ENCODE measurements at regions not wholly inside any gene's neighbourhood (a gene's known extent, or its start where the extent isn't known, plus 50 kb on each side); places are given as distances from the start of the nearest gene placed in this dataset.

DNA sequence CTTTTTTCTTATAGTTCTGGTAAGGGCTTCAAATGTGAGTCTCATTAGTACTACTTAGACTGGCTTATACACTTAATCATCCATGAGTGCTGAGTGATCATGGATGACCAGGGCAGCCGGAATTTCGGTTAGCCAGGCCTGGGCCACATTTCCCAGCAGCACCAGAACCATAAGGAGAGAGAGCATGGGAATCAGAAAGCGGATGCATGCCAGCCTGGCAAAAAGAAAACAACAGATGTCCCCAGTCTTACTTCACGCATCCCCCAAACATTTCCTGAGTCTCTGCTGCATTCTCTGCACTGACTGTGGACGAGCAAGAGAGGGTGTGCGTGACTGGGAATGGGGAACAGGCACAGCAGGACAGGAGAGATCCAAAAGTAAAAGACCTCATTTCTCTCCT lies 371.1 kb upstream of the ZNF608 start:
- Histone ChIP-seq H3K36me3 (ENCODE audit: control insufficient read depth in 4 of 4, insufficient read depth in 3 of 4, low read depth in 1 of 4, low read length in 3 of 4) (no peaks in the 10 kb centered on the region), H3K4me3 (ENCODE audit: low read depth in 1 of 3, low read length in 3 of 3) (no peak overlapping the region), H3K27ac (ENCODE audit: low read depth in 1 of 2, low read length in 2 of 2) (no peak overlapping the region), H3K4me1 (ENCODE audit: control insufficient read depth in 4 of 4, insufficient read depth in 4 of 4, low read length in 3 of 4) (peaks cover 5 to 10% (median 9%) of the 10 kb centered on the region in 4 donors), H3K9me3 (ENCODE audit: control insufficient read depth in 4 of 4, low read length in 3 of 4) (no peaks in the 10 kb centered on the region), H3K9ac (ENCODE audit: low read depth in 1 of 2, low read length in 2 of 2) (no peak overlapping the region), H3K27me3 (ENCODE audit: control insufficient read depth in 4 of 4, insufficient read depth in 4 of 4, low read length in 3 of 4) (no peaks in the 10 kb centered on the region)
- WGBS, result 78% methylated on average over 6 of the region's 6 CpGs
- DNase-seq (ENCODE audit: low spot score), result no peak
- TF ChIP-seq NR2F2 (IDR thresholded peaks at IDR 0.05) (no peak), TAF1 (conservative IDR thresholded peaks at IDR 0.05) (no peak), HNF4G (IDR thresholded peaks at IDR 0.05) (no peak), EGR1 (IDR thresholded peaks at IDR 0.05; ENCODE audit: low read depth in 2 of 2) (no peak), RAD21 (IDR thresholded peaks at IDR 0.05) (no peak), FOXA2 (IDR thresholded peaks at IDR 0.05) (no peak), RXRA (IDR thresholded peaks at IDR 0.05) (no peak), GABPA (IDR thresholded peaks at IDR 0.05 in 1 of 2, conservative IDR thresholded peaks at IDR 0.05 in 1 of 2) (no peak), YY1 (IDR thresholded peaks at IDR 0.05) (no peak), SP1 (IDR thresholded peaks at IDR 0.05) (no peak), JUND (IDR thresholded peaks at IDR 0.05) (no peak), FOXA1 (IDR thresholded peaks at IDR 0.05) (no peak), HNF4A (conservative IDR thresholded peaks at IDR 0.05) (no peak)
- TF ChIP-seq, protein P1, sequence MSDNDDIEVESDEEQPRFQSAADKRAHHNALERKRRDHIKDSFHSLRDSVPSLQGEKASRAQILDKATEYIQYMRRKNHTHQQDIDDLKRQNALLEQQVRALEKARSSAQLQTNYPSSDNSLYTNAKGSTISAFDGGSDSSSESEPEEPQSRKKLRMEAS (IDR thresholded peaks at IDR 0.05), result no peak
- TF ChIP-seq, protein P2, sequence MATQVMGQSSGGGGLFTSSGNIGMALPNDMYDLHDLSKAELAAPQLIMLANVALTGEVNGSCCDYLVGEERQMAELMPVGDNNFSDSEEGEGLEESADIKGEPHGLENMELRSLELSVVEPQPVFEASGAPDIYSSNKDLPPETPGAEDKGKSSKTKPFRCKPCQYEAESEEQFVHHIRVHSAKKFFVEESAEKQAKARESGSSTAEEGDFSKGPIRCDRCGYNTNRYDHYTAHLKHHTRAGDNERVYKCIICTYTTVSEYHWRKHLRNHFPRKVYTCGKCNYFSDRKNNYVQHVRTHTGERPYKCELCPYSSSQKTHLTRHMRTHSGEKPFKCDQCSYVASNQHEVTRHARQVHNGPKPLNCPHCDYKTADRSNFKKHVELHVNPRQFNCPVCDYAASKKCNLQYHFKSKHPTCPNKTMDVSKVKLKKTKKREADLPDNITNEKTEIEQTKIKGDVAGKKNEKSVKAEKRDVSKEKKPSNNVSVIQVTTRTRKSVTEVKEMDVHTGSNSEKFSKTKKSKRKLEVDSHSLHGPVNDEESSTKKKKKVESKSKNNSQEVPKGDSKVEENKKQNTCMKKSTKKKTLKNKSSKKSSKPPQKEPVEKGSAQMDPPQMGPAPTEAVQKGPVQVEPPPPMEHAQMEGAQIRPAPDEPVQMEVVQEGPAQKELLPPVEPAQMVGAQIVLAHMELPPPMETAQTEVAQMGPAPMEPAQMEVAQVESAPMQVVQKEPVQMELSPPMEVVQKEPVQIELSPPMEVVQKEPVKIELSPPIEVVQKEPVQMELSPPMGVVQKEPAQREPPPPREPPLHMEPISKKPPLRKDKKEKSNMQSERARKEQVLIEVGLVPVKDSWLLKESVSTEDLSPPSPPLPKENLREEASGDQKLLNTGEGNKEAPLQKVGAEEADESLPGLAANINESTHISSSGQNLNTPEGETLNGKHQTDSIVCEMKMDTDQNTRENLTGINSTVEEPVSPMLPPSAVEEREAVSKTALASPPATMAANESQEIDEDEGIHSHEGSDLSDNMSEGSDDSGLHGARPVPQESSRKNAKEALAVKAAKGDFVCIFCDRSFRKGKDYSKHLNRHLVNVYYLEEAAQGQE (IDR thresholded peaks at IDR 0.05), result no peak
- TF ChIP-seq, protein P3, sequence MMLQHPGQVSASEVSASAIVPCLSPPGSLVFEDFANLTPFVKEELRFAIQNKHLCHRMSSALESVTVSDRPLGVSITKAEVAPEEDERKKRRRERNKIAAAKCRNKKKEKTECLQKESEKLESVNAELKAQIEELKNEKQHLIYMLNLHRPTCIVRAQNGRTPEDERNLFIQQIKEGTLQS (IDR thresholded peaks at IDR 0.05), result no peak
- TF ChIP-seq, protein P4, sequence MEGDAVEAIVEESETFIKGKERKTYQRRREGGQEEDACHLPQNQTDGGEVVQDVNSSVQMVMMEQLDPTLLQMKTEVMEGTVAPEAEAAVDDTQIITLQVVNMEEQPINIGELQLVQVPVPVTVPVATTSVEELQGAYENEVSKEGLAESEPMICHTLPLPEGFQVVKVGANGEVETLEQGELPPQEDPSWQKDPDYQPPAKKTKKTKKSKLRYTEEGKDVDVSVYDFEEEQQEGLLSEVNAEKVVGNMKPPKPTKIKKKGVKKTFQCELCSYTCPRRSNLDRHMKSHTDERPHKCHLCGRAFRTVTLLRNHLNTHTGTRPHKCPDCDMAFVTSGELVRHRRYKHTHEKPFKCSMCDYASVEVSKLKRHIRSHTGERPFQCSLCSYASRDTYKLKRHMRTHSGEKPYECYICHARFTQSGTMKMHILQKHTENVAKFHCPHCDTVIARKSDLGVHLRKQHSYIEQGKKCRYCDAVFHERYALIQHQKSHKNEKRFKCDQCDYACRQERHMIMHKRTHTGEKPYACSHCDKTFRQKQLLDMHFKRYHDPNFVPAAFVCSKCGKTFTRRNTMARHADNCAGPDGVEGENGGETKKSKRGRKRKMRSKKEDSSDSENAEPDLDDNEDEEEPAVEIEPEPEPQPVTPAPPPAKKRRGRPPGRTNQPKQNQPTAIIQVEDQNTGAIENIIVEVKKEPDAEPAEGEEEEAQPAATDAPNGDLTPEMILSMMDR (IDR thresholded peaks at IDR 0.05; ENCODE audit: low read depth, low read length, missing input control), result no peak
- TF ChIP-seq, protein P5, sequence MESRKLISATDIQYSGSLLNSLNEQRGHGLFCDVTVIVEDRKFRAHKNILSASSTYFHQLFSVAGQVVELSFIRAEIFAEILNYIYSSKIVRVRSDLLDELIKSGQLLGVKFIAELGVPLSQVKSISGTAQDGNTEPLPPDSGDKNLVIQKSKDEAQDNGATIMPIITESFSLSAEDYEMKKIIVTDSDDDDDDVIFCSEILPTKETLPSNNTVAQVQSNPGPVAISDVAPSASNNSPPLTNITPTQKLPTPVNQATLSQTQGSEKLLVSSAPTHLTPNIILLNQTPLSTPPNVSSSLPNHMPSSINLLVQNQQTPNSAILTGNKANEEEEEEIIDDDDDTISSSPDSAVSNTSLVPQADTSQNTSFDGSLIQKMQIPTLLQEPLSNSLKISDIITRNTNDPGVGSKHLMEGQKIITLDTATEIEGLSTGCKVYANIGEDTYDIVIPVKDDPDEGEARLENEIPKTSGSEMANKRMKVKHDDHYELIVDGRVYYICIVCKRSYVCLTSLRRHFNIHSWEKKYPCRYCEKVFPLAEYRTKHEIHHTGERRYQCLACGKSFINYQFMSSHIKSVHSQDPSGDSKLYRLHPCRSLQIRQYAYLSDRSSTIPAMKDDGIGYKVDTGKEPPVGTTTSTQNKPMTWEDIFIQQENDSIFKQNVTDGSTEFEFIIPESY (IDR thresholded peaks at IDR 0.05), result no peak

All from liver (tissue), 8 donors.